ENCODE measurements at regions not wholly inside any gene's neighbourhood (a gene's known extent, or its start where the extent isn't known, plus 50 kb on each side); places are given as distances from the start of the nearest gene placed in this dataset.

- DNase-seq, result no peak
- Histone ChIP-seq H3K27me3 (ENCODE audit: low read depth) (peaks cover 49% of the 10 kb centered on the region), H3K36me3 (no peaks in the 10 kb centered on the region), H3K4me1 (no peaks in the 10 kb centered on the region), H3K27ac (replicated peaks) (no peak overlapping the region), H3K4me3 (no peak overlapping the region), H3K9me3 (replicated peaks) (no peaks in the 10 kb centered on the region)
- no peak for TF ChIP-seq CTCF (IDR thresholded peaks at IDR 0.05; ENCODE audit: borderline replicate concordance)
- intact Hi-C loops (cut with micrococcal nuclease), result no loop called here
Measured at GRCh38 chr20:56158489-56158888, 90.0 kb upstream of the MC3R start.

GRCh38 chr20:56160956-56161355 is 87.6 kb upstream of the MC3R start:
- Histone ChIP-seq H3K36me3 (no peaks in the 10 kb centered on the region), H3K27me3 (ENCODE audit: low read depth) (peaks cover 50% of the 10 kb centered on the region), H3K9me3 (replicated peaks) (no peaks in the 10 kb centered on the region), H3K27ac (replicated peaks) (no peak overlapping the region), H3K4me3 (no peak overlapping the region), H3K4me1 (no peaks in the 10 kb centered on the region)
- TF ChIP-seq CTCF (IDR thresholded peaks at IDR 0.05; ENCODE audit: borderline replicate concordance), result no peak
- intact Hi-C loops (cut with micrococcal nuclease), result no loop called here
- no peak for DNase-seq

- Histone ChIP-seq H3K4me1 (no peaks in the 10 kb centered on the region), H3K9me3 (replicated peaks) (no peaks in the 10 kb centered on the region), H3K4me3 (no peak overlapping the region), H3K27ac (replicated peaks) (no peak overlapping the region), H3K36me3 (no peaks in the 10 kb centered on the region), H3K27me3 (ENCODE audit: low read depth) (peaks cover 45% of the 10 kb centered on the region)
- intact Hi-C loops (cut with micrococcal nuclease), result no loop called here
- no peak for TF ChIP-seq CTCF (IDR thresholded peaks at IDR 0.05; ENCODE audit: borderline replicate concordance)
- DNase-seq, result no peak
Measured at GRCh38 chr20:56163806-56164205, 84.7 kb upstream of the MC3R start.

- TF ChIP-seq CTCF (IDR thresholded peaks at IDR 0.05; ENCODE audit: borderline replicate concordance), result no peak
- Histone ChIP-seq H3K27ac (replicated peaks) (no peak overlapping the region), H3K4me3 (no peak overlapping the region), H3K36me3 (no peaks in the 10 kb centered on the region), H3K4me1 (no peaks in the 10 kb centered on the region), H3K9me3 (replicated peaks) (no peaks in the 10 kb centered on the region), H3K27me3 (ENCODE audit: low read depth) (peaks cover 26% of the 10 kb centered on the region)
- DNase-seq, result no peak
- intact Hi-C loops (cut with micrococcal nuclease), result no loop called here
Measured at GRCh38 chr20:56166781-56167465, 81.6 kb upstream of the MC3R start.

- no peak for DNase-seq
- H3K36me3 ChIP-seq, result no peaks in the 10 kb centered on the region
- H3K4me1 ChIP-seq, result no peaks in the 10 kb centered on the region
- TF ChIP-seq CTCF (IDR thresholded peaks at IDR 0.05; ENCODE audit: borderline replicate concordance), result peak; percentile 47
- intact Hi-C loops (cut with micrococcal nuclease), result no loop called here
- peaks cover 40% of the 10 kb centered on the region for H3K27me3 ChIP-seq (ENCODE audit: low read depth)
- no peak overlapping the region for H3K27ac ChIP-seq (replicated peaks)
- H3K9me3 ChIP-seq (replicated peaks), result no peaks in the 10 kb centered on the region
- no peak overlapping the region for H3K4me3 ChIP-seq
Measured at GRCh38 chr20:56171087-56172012, 77.2 kb upstream of the MC3R start.
